OCI-LY1 (cell line): ENCODE measurements at regions not wholly inside any gene's neighbourhood (a gene's known extent, or its start where the extent isn't known, plus 50 kb on each side); places are given as distances from the start of the nearest gene placed in this dataset.

ENCODE experiments used
- H2AFZ ChIP-seq: fragments of 200-600 bp; sonication (generic), shearing (Covaris generic); 2 replicates; pipeline ENCODE4 v1.6.0; 2014; ENCODE audit warnings: antibody characterized with exemption, mild to moderate bottlenecking, low read length
- H3F3A ChIP-seq: fragments of 200-600 bp; sonication (generic), shearing (Covaris generic); 2 replicates; pipeline ENCODE4 v1.6.0; 2014; ENCODE audit warnings: mild to moderate bottlenecking, antibody characterized with exemption, low read length, moderate library complexity; ENCODE audit not compliant: insufficient read depth
- H3K27ac ChIP-seq: fragments of 200-600 bp; sonication (generic); 2 replicates; pipeline ENCODE4 v1.5.1; 2014; ENCODE audit warnings: low read length, mixed run types, mild to moderate bottlenecking, low read depth; ENCODE audit not compliant: poor library complexity, severe bottlenecking
- H3K27me3 ChIP-seq: fragments of 200-600 bp; sonication (generic); 2 replicates; pipeline ENCODE4 v1.6.0; 2014; ENCODE audit warnings: antibody characterized with exemption, mild to moderate bottlenecking, low read length, moderate library complexity; ENCODE audit not compliant: insufficient read depth
- H3K36me3 ChIP-seq: fragments of 200-600 bp; sonication (generic); 2 replicates; pipeline ENCODE4 v1.6.1; 2014; ENCODE audit warnings: mild to moderate bottlenecking, antibody characterized with exemption, low read length, moderate library complexity, mixed read lengths; ENCODE audit not compliant: insufficient read depth
- H3K4me1 ChIP-seq: fragments of 200-600 bp; sonication (generic); 2 replicates; pipeline ENCODE4 v1.5.1; 2014; ENCODE audit warnings: mild to moderate bottlenecking, low read length, moderate library complexity; ENCODE audit not compliant: insufficient read depth, severe bottlenecking
- H3K4me2 ChIP-seq: fragments of 200-600 bp; sonication (generic), shearing (Covaris generic); 2 replicates; pipeline ENCODE4 v1.6.1; 2014; ENCODE audit warnings: low read length
- H3K4me3 ChIP-seq: fragments of 200-600 bp; sonication (generic); 2 replicates; pipeline ENCODE4 v1.5.1; 2014; ENCODE audit warnings: low read length, low read depth, mild to moderate bottlenecking, mixed read lengths; ENCODE audit not compliant: poor library complexity, severe bottlenecking
- H3K79me2 ChIP-seq: fragments of 200-600 bp; shearing (Covaris generic); 2 replicates; pipeline ENCODE4 v1.6.1; 2016; ENCODE audit warnings: mixed run types, low read length, mixed read lengths; ENCODE audit not compliant: insufficient read depth
- H3K9ac ChIP-seq: fragments of 200-600 bp; sonication (generic), shearing (Covaris generic); 2 replicates; pipeline ENCODE4 v1.6.1; 2014; ENCODE audit warnings: mild to moderate bottlenecking, low read length, mixed read lengths
- H3K9me2 ChIP-seq: fragments of 200-600 bp; sonication (generic), shearing (Covaris generic); 2 replicates; pipeline ENCODE4 v1.6.1; 2014; ENCODE audit warnings: low read depth, mild to moderate bottlenecking, low read length, mixed read lengths
- H3K9me3 ChIP-seq: fragments of 200-600 bp; shearing (Covaris generic); 2 replicates; pipeline ENCODE4 v1.6.1; 2014; ENCODE audit warnings: low read length, mixed read lengths
- H4K20me1 ChIP-seq: fragments of 200-600 bp; sonication (generic), shearing (Covaris generic); 2 replicates; pipeline ENCODE4 v1.6.0; 2016; ENCODE audit warnings: mild to moderate bottlenecking, low read length; ENCODE audit not compliant: insufficient read depth
- CTCF ChIP-seq: fragments of 200-600 bp; sonication (generic), shearing (Covaris generic); IDR thresholded peaks from 2 replicates; pipeline ENCODE4 v1.5.1; 2017; ENCODE audit warnings: mild to moderate bottlenecking, antibody characterized with exemption, low read length, moderate library complexity, mixed read lengths
- EZH2 ChIP-seq: fragments of 200-600 bp; sonication (generic), shearing (Covaris generic); IDR thresholded peaks from 2 replicates; pipeline ENCODE4 v1.8.0; 2017; ENCODE audit warnings: borderline replicate concordance, mixed run types, mild to moderate bottlenecking, antibody characterized with exemption, low read length, moderate library complexity, mixed read lengths

- Histone ChIP-seq H2AFZ (no peak overlapping the region), H3K9ac (no peak overlapping the region), H3K9me3 (no peaks in the 10 kb centered on the region), H3K27ac (no peak overlapping the region), H4K20me1 (no peaks in the 10 kb centered on the region), H3K79me2 (no peaks in the 10 kb centered on the region), H3K27me3 (no peaks in the 10 kb centered on the region), H3K4me1 (no peaks in the 10 kb centered on the region), H3K9me2 (no peaks in the 10 kb centered on the region), H3K36me3 (no peaks in the 10 kb centered on the region), H3F3A (no peaks in the 10 kb centered on the region), H3K4me2 (no peak overlapping the region), H3K4me3 (no peak overlapping the region)
- TF ChIP-seq CTCF (no peak), EZH2 (no peak)
These were observed 68.4 kb upstream of the ITGB1 start for GRCh38 chr10:33026422-33026821.

- Histone ChIP-seq H3K4me3 (no peak overlapping the region), H3K36me3 (no peaks in the 10 kb centered on the region), H3K27me3 (no peaks in the 10 kb centered on the region), H3K9me3 (no peaks in the 10 kb centered on the region), H2AFZ (no peak overlapping the region), H3K4me2 (no peak overlapping the region), H3K9ac (no peak overlapping the region), H3K79me2 (no peaks in the 10 kb centered on the region), H3K9me2 (no peaks in the 10 kb centered on the region), H4K20me1 (no peaks in the 10 kb centered on the region), H3K27ac (no peak overlapping the region), H3K4me1 (no peaks in the 10 kb centered on the region), H3F3A (no peaks in the 10 kb centered on the region)
- no peak for TF ChIP-seq CTCF
- no peak for TF ChIP-seq EZH2
These were observed 67.9 kb upstream of the ITGB1 start for GRCh38 chr10:33025910-33026309.

GRCh38 chr10:33025039-33025438 is 67.0 kb upstream of the ITGB1 start:
- H3K27me3 ChIP-seq: no peaks in the 10 kb centered on the region
- H3K4me2 ChIP-seq: no peak overlapping the region

More at GRCh38 chr10:33025039-33025438, 67.0 kb upstream of the ITGB1 start:
- Histone ChIP-seq H2AFZ (no peak overlapping the region), H3K9me3 (no peaks in the 10 kb centered on the region), H3K79me2 (no peaks in the 10 kb centered on the region), H3K4me1 (no peaks in the 10 kb centered on the region), H3K27ac (no peak overlapping the region), H3K9ac (no peak overlapping the region), H3F3A (no peaks in the 10 kb centered on the region), H4K20me1 (no peaks in the 10 kb centered on the region), H3K36me3 (no peaks in the 10 kb centered on the region), H3K4me3 (no peak overlapping the region), H3K9me2 (no peaks in the 10 kb centered on the region)
- TF ChIP-seq EZH2 (no peak), CTCF (no peak)
